SK-N-SH (cell line): ENCODE measurements at regions not wholly inside any gene's neighbourhood (a gene's known extent, or its start where the extent isn't known, plus 50 kb on each side); places are given as distances from the start of the nearest gene placed in this dataset.

Source experiments
- CTCF ChIA-PET: fragments of 300-600, 350-600 bp; formaldehyde crosslinking; extraction: SDS; loops from one replicate; lab custom pipeline; 2021; lab: Yijun Ruan, JAX
- POLR2A ChIA-PET: fragments of 350-600 bp; sonication (Branson Sonifier 250); formaldehyde crosslinking; extraction: SDS; loops from one replicate; lab custom pipeline; 2020; ENCODE audit warnings: antibody characterized with exemption, inconsistent platforms; lab: Yijun Ruan, JAX
- DNase-seq: peaks from one replicate; pipeline ENCODE4 v3.0.0; 2012
- H2AFZ ChIP-seq: fragments of 200-600 bp; sonication (generic); 2 replicates; pipeline ENCODE4 v1.8.1; 2016; ENCODE audit warnings: antibody characterized with exemption, mild to moderate bottlenecking, low read depth
- H3F3A ChIP-seq: fragments of 200-600 bp; sonication (generic); replicated peaks from 2 replicates; pipeline ENCODE3; 2016; ENCODE audit warnings: antibody characterized with exemption, mild to moderate bottlenecking; ENCODE audit not compliant: insufficient read depth
- H3K27ac ChIP-seq, 2 experiments: fragments of 200-500 bp in 1 of 2; fragments of 200-600 bp in 1 of 2; sonication (Bioruptor generic) in 1 of 2; sonication (generic), shearing (Covaris generic) in 1 of 2; 2 replicates each; pipeline versions ENCODE4 v1.5.1 to v1.6.1; 2014 to 2016; ENCODE audit warnings: low read depth in 2 of 2, inconsistent platforms in 1 of 2, low read length in 1 of 2, mild to moderate bottlenecking in 1 of 2, mixed read lengths in 1 of 2
- H3K27me3 ChIP-seq: fragments of 200-600 bp; sonication (generic), shearing (Covaris generic); 2 replicates; pipeline ENCODE4 v1.6.1; 2016; ENCODE audit warnings: mixed run types; ENCODE audit not compliant: insufficient read depth
- H3K36me3 ChIP-seq, 2 experiments: fragments of 200-500 bp in 1 of 2; fragments of 200-600 bp in 1 of 2; sonication (Bioruptor generic) in 1 of 2; sonication (generic) in 1 of 2; replicated peaks in 1 of 2; 2 replicates each; pipeline versions ENCODE3 to v1.5.1; 2014 to 2016; ENCODE audit warnings: low read length in 1 of 2, mild to moderate bottlenecking in 1 of 2; ENCODE audit not compliant: insufficient read depth in 2 of 2, control insufficient read depth in 1 of 2
- H3K4me1 ChIP-seq, 2 experiments: fragments of 200-500 bp in 1 of 2; fragments of 200-600 bp in 1 of 2; sonication (Bioruptor generic) in 1 of 2; sonication (generic), shearing (Covaris generic) in 1 of 2; 2 replicates each; pipeline versions ENCODE4 v1.5.1 to v1.6.1; 2014 to 2016; ENCODE audit warnings: low read depth in 1 of 2, low read length in 1 of 2, mixed run types in 1 of 2; ENCODE audit not compliant: insufficient read depth in 2 of 2, control insufficient read depth in 1 of 2
- H3K4me2 ChIP-seq: fragments of 200-600 bp; sonication (generic), shearing (Covaris generic); 2 replicates; pipeline ENCODE4 v1.6.1; 2017; ENCODE audit warnings: mixed run types
- H3K4me3 ChIP-seq, 2 experiments: fragments of 200-500 bp in 1 of 2; fragments of 200-600 bp in 1 of 2; sonication (Bioruptor generic) in 1 of 2; sonication (generic), shearing (Covaris generic) in 1 of 2; 2 replicates each; pipeline versions ENCODE4 v1.5.1 to v1.8.1; 2014 to 2016; ENCODE audit warnings: low read depth in 2 of 2, inconsistent platforms in 1 of 2, low read length in 1 of 2, mild to moderate bottlenecking in 1 of 2, mixed read lengths in 1 of 2, moderate library complexity in 1 of 2
- H3K79me2 ChIP-seq: fragments of 200-600 bp; sonication (generic); 2 replicates; pipeline ENCODE4 v1.8.1; 2017; ENCODE audit warnings: mild to moderate bottlenecking; ENCODE audit not compliant: insufficient read depth
- H3K9ac ChIP-seq: fragments of 200-600 bp; sonication (generic); 2 replicates; pipeline ENCODE4 v1.6.1; 2017; ENCODE audit warnings: mixed run types
- H3K9me2 ChIP-seq: fragments of 200-600 bp; sonication (generic); 2 replicates; pipeline ENCODE4 v1.6.1; 2017; ENCODE audit warnings: mixed run types
- H3K9me3 ChIP-seq: fragments of 200-600 bp; sonication (generic); 2 replicates; pipeline ENCODE4 v1.6.1; 2017; ENCODE audit warnings: mixed run types, mild to moderate bottlenecking, moderate library complexity
- H4K20me1 ChIP-seq: fragments of 200-600 bp; sonication (generic); 2 replicates; pipeline ENCODE4 v1.6.1; 2017; ENCODE audit warnings: mild to moderate bottlenecking, mixed run types; ENCODE audit not compliant: insufficient read depth
- EZH2phosphoT487 ChIP-seq: fragments of 200-600 bp; sonication (generic); IDR thresholded peaks from 2 replicates; pipeline ENCODE4 v1.6.1; 2017; ENCODE audit warnings: low read depth, mixed run types, mild to moderate bottlenecking, antibody characterized with exemption, moderate library complexity, borderline replicate concordance
- FOSL2 ChIP-seq: IDR thresholded peaks from 2 replicates; pipeline ENCODE4 v1.4.0; 2012; ENCODE audit warnings: low read depth, mild to moderate bottlenecking, moderate library complexity, borderline replicate concordance
- GATA2 ChIP-seq: sonication (generic); formaldehyde crosslinking; IDR thresholded peaks from 2 replicates; pipeline ENCODE4 v1.5.0; 2020; ENCODE audit warnings: mild to moderate bottlenecking, missing genetic modification reagents
- NFIC ChIP-seq: IDR thresholded peaks from 2 replicates; pipeline ENCODE4 v1.4.0; 2012; ENCODE audit warnings: borderline replicate concordance
- RAD21 ChIP-seq: IDR thresholded peaks from 2 replicates; pipeline ENCODE4 v1.6.1; 2012; ENCODE audit warnings: mild to moderate bottlenecking, low read length
- RFX5 ChIP-seq: IDR thresholded peaks from 2 replicates; pipeline ENCODE4 v1.6.1; 2012; ENCODE audit warnings: mild to moderate bottlenecking, improper control_type of control experiment, low read length
- TEAD4 ChIP-seq: IDR thresholded peaks from 2 replicates; pipeline ENCODE4 v1.4.0; 2012; ENCODE audit warnings: mild to moderate bottlenecking, borderline replicate concordance; ENCODE audit not compliant: insufficient read depth
- YY1 ChIP-seq: IDR thresholded peaks from 2 replicates; pipeline ENCODE4 v1.4.0; 2012; ENCODE audit warnings: low read depth, mild to moderate bottlenecking
- TF ChIP-seq, protein P1 (sequence below): fragments of 200-600 bp; sonication (generic); IDR thresholded peaks from 2 replicates; pipeline ENCODE4 v1.6.1; 2017; ENCODE audit warnings: antibody characterized with exemption, mild to moderate bottlenecking, moderate library complexity
- TF ChIP-seq, protein P2 (sequence below): IDR thresholded peaks from 2 replicates; pipeline ENCODE4 v1.4.0; 2012; ENCODE audit warnings: low read depth, borderline replicate concordance
- TF ChIP-seq, protein P3 (sequence below): IDR thresholded peaks from 2 replicates; pipeline ENCODE4 v1.4.0; 2012; ENCODE audit warnings: low read depth
- TF ChIP-seq, protein P4 (sequence below): fragments of 150-350 bp; IDR thresholded peaks from 2 replicates; pipeline ENCODE4 v1.6.1; 2016; ENCODE audit warnings: mild to moderate bottlenecking, low read depth, low read length
- TF ChIP-seq, protein P5 (sequence below): fragments of 150-350 bp; IDR thresholded peaks from 2 replicates; pipeline ENCODE4 v1.6.1; 2017; ENCODE audit warnings: antibody characterized with exemption, low read length, low read depth, borderline replicate concordance
- TF ChIP-seq, protein P6 (sequence below): IDR thresholded peaks from 2 replicates; pipeline ENCODE4 v1.6.1; 2012; ENCODE audit warnings: mild to moderate bottlenecking, low read depth, low read length, moderate library complexity
- TF ChIP-seq, protein P7 (sequence below): IDR thresholded peaks from 2 replicates; pipeline ENCODE4; 2012

DNA sequence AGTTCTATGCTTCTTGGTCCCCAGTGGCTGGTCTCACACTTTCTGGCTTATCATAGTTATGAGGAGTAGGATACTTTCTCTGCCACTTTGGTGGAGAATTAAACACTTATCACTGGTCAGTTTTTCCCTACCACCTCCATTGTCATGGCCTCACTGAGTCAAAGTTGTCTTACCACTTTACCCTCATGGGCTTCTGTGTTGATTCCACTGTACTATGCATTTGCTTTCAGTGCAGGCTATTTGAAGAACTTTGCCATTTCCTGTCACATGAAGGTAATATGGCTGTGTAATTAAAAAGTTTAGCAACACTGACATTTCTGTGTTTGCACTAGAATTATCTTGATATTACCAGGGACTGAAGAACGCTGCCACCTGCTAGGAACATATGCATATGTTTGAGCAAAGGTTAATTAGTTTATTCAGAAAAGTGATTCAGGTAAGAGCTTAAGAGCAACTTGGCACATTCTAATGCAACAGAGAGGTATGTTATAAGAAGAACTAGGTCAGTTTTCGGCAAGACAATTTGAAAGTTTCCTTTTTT lies 377.3 kb downstream of the PDCD6IP start (continued):
- TF ChIP-seq, protein P1, sequence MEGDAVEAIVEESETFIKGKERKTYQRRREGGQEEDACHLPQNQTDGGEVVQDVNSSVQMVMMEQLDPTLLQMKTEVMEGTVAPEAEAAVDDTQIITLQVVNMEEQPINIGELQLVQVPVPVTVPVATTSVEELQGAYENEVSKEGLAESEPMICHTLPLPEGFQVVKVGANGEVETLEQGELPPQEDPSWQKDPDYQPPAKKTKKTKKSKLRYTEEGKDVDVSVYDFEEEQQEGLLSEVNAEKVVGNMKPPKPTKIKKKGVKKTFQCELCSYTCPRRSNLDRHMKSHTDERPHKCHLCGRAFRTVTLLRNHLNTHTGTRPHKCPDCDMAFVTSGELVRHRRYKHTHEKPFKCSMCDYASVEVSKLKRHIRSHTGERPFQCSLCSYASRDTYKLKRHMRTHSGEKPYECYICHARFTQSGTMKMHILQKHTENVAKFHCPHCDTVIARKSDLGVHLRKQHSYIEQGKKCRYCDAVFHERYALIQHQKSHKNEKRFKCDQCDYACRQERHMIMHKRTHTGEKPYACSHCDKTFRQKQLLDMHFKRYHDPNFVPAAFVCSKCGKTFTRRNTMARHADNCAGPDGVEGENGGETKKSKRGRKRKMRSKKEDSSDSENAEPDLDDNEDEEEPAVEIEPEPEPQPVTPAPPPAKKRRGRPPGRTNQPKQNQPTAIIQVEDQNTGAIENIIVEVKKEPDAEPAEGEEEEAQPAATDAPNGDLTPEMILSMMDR, result no peak
- no peak for TF ChIP-seq RAD21
- TF ChIP-seq, protein P2, sequence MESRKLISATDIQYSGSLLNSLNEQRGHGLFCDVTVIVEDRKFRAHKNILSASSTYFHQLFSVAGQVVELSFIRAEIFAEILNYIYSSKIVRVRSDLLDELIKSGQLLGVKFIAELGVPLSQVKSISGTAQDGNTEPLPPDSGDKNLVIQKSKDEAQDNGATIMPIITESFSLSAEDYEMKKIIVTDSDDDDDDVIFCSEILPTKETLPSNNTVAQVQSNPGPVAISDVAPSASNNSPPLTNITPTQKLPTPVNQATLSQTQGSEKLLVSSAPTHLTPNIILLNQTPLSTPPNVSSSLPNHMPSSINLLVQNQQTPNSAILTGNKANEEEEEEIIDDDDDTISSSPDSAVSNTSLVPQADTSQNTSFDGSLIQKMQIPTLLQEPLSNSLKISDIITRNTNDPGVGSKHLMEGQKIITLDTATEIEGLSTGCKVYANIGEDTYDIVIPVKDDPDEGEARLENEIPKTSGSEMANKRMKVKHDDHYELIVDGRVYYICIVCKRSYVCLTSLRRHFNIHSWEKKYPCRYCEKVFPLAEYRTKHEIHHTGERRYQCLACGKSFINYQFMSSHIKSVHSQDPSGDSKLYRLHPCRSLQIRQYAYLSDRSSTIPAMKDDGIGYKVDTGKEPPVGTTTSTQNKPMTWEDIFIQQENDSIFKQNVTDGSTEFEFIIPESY, result no peak
- no peak for TF ChIP-seq TEAD4
- TF ChIP-seq, protein P3, sequence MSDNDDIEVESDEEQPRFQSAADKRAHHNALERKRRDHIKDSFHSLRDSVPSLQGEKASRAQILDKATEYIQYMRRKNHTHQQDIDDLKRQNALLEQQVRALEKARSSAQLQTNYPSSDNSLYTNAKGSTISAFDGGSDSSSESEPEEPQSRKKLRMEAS, result no peak
- no peak for TF ChIP-seq FOSL2
- TF ChIP-seq, all 33 proteins: peak for 0

DNA sequence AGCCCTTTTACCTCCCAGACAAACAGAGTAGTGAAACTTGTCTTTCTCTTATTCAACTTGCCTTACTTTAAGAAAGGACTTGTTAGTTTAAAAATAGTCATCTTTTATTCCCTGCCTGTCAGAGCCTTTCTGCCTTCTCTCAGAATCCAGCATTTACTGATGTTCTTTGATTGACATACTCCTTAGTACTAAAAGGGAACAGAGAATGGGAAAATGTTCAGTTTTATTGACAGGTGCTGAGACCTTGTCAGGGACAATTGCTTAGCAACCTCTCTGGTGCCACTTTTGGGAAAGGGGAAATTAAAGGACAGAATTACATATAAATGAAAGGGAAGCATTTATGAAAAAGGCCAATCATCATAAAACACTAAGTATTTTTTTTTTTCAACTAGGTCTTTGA lies 378.3 kb downstream of the PDCD6IP start:
- H4K20me1 ChIP-seq, result no peaks in the 10 kb centered on the region
- DNase-seq, result no peak
- H3K27ac ChIP-seq, result no peak overlapping the region
- CTCF ChIA-PET, result no interaction called here
- TF ChIP-seq, protein P4, sequence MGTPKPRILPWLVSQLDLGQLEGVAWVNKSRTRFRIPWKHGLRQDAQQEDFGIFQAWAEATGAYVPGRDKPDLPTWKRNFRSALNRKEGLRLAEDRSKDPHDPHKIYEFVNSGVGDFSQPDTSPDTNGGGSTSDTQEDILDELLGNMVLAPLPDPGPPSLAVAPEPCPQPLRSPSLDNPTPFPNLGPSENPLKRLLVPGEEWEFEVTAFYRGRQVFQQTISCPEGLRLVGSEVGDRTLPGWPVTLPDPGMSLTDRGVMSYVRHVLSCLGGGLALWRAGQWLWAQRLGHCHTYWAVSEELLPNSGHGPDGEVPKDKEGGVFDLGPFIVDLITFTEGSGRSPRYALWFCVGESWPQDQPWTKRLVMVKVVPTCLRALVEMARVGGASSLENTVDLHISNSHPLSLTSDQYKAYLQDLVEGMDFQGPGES, result no peak
- TF ChIP-seq, protein P5, sequence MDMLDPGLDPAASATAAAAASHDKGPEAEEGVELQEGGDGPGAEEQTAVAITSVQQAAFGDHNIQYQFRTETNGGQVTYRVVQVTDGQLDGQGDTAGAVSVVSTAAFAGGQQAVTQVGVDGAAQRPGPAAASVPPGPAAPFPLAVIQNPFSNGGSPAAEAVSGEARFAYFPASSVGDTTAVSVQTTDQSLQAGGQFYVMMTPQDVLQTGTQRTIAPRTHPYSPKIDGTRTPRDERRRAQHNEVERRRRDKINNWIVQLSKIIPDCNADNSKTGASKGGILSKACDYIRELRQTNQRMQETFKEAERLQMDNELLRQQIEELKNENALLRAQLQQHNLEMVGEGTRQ, result no peak
- no peak for TF ChIP-seq EZH2phosphoT487
- TF ChIP-seq, protein P2, result no peak
- no peak for TF ChIP-seq RFX5
- TF ChIP-seq GATA2 (CRISPR knock-in tag), result no peak
- TF ChIP-seq, protein P6, sequence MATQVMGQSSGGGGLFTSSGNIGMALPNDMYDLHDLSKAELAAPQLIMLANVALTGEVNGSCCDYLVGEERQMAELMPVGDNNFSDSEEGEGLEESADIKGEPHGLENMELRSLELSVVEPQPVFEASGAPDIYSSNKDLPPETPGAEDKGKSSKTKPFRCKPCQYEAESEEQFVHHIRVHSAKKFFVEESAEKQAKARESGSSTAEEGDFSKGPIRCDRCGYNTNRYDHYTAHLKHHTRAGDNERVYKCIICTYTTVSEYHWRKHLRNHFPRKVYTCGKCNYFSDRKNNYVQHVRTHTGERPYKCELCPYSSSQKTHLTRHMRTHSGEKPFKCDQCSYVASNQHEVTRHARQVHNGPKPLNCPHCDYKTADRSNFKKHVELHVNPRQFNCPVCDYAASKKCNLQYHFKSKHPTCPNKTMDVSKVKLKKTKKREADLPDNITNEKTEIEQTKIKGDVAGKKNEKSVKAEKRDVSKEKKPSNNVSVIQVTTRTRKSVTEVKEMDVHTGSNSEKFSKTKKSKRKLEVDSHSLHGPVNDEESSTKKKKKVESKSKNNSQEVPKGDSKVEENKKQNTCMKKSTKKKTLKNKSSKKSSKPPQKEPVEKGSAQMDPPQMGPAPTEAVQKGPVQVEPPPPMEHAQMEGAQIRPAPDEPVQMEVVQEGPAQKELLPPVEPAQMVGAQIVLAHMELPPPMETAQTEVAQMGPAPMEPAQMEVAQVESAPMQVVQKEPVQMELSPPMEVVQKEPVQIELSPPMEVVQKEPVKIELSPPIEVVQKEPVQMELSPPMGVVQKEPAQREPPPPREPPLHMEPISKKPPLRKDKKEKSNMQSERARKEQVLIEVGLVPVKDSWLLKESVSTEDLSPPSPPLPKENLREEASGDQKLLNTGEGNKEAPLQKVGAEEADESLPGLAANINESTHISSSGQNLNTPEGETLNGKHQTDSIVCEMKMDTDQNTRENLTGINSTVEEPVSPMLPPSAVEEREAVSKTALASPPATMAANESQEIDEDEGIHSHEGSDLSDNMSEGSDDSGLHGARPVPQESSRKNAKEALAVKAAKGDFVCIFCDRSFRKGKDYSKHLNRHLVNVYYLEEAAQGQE, result no peak
- TF ChIP-seq YY1, result no peak
- TF ChIP-seq, protein P7, sequence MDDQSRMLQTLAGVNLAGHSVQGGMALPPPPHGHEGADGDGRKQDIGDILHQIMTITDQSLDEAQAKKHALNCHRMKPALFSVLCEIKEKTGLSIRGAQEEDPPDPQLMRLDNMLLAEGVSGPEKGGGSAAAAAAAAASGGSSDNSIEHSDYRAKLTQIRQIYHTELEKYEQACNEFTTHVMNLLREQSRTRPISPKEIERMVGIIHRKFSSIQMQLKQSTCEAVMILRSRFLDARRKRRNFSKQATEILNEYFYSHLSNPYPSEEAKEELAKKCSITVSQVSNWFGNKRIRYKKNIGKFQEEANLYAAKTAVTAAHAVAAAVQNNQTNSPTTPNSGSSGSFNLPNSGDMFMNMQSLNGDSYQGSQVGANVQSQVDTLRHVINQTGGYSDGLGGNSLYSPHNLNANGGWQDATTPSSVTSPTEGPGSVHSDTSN, result no peak
- TF ChIP-seq NFIC, result no peak
- TF ChIP-seq, protein P3, result no peak
- no peaks in the 10 kb centered on the region for H3F3A ChIP-seq
- H3K9ac ChIP-seq, result no peak overlapping the region
- no peaks in the 10 kb centered on the region; a peak in 2 of 4 replicates for H3K4me1 ChIP-seq
- no peaks in the 10 kb centered on the region for H3K79me2 ChIP-seq
- H3K9me2 ChIP-seq, result no peaks in the 10 kb centered on the region
- POLR2A ChIA-PET, result no interaction called here
- no peaks in the 10 kb centered on the region for H3K27me3 ChIP-seq
- H3K9me3 ChIP-seq, result no peaks in the 10 kb centered on the region
- no peak overlapping the region for H3K4me3 ChIP-seq
- H3K4me2 ChIP-seq, result no peak overlapping the region
- H2AFZ ChIP-seq, result no peak overlapping the region
- H3K36me3 ChIP-seq, result no peaks in the 10 kb centered on the region
